ENCODE measurements at regions not wholly inside any gene's neighbourhood (a gene's known extent, or its start where the extent isn't known, plus 50 kb on each side); places are given as distances from the start of the nearest gene placed in this dataset.
A peak's percentile ranks its signal among the peaks of the same experiment; 100 is the strongest.

- no peak for DNase-seq
- H3K36me3 ChIP-seq: no peaks in the 10 kb centered on the region
- intact Hi-C loops (cut with DNase I): loop anchor here (5.0 to 10.0 kb wide), 2 partner anchors 118 to 696 kb away; no protein-coding TSS in a partner anchor
- no peak overlapping the region for H3K4me3 ChIP-seq
- no peaks in the 10 kb centered on the region for H3K27me3 ChIP-seq
- peaks cover 0 to 30% (median 6%) of the 10 kb centered on the region in 3 donors for H3K4me1 ChIP-seq
- TF ChIP-seq, protein P1, sequence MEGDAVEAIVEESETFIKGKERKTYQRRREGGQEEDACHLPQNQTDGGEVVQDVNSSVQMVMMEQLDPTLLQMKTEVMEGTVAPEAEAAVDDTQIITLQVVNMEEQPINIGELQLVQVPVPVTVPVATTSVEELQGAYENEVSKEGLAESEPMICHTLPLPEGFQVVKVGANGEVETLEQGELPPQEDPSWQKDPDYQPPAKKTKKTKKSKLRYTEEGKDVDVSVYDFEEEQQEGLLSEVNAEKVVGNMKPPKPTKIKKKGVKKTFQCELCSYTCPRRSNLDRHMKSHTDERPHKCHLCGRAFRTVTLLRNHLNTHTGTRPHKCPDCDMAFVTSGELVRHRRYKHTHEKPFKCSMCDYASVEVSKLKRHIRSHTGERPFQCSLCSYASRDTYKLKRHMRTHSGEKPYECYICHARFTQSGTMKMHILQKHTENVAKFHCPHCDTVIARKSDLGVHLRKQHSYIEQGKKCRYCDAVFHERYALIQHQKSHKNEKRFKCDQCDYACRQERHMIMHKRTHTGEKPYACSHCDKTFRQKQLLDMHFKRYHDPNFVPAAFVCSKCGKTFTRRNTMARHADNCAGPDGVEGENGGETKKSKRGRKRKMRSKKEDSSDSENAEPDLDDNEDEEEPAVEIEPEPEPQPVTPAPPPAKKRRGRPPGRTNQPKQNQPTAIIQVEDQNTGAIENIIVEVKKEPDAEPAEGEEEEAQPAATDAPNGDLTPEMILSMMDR (IDR thresholded peaks at IDR 0.05): no peak
- TF ChIP-seq POLR2A (IDR thresholded peaks at IDR 0.05): no peak
- no peaks in the 10 kb centered on the region for H3K9me3 ChIP-seq
- WGBS, 2 donors: 62 to 66% methylated on average over 4 of the region's 4 CpGs
- H3K27ac ChIP-seq: no peak overlapping the region
Measured at GRCh38 chr6:71388856-71389527, 100.4 kb downstream of the OGFRL1 start.

- WGBS, 2 donors: 89 to 92% methylated on average over 1 of the region's 1 CpG
- intact Hi-C loops (cut with DNase I): no loop called here
- no peak for DNase-seq
- H3K27me3 ChIP-seq: no peaks in the 10 kb centered on the region
- H3K9me3 ChIP-seq: no peaks in the 10 kb centered on the region
- H3K36me3 ChIP-seq: no peaks in the 10 kb centered on the region
- no peak overlapping the region for H3K4me3 ChIP-seq
- no peak overlapping the region for H3K27ac ChIP-seq
- TF ChIP-seq POLR2A (IDR thresholded peaks at IDR 0.05): no peak
- TF ChIP-seq, protein P1 (IDR thresholded peaks at IDR 0.05): no peak
- peaks cover 0 to 36% (median 12%) of the 10 kb centered on the region in 3 donors for H3K4me1 ChIP-seq
Measured at GRCh38 chr6:71391126-71391525, 102.5 kb downstream of the OGFRL1 start.

DNA sequence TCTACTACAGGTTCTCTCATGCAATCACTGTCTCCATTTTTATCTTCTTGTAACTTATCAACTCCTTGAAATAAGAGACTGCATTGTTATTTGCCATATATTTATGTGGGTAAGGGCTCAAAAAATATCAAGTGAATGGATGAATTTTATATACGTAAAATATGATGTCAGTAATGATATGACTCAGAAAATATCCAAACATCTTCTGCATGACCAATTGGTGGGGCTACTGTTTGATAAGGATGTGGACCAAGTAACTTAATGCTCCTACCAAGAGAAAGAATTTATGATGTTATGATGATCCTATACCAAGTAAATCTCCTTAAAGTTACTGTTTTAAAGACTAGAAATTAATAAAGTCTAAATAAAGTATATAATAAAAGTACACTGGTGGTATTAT lies 103.7 kb downstream of the OGFRL1 start:
- TF ChIP-seq, protein P1 (IDR thresholded peaks at IDR 0.05): no peak
- no peak for TF ChIP-seq POLR2A (IDR thresholded peaks at IDR 0.05)
- Histone ChIP-seq H3K4me1 (peaks cover 0 to 41% (median 15%) of the 10 kb centered on the region in 3 donors), H3K4me3 (no peak overlapping the region), H3K27ac (no peak overlapping the region), H3K27me3 (no peaks in the 10 kb centered on the region), H3K36me3 (no peaks in the 10 kb centered on the region), H3K9me3 (no peaks in the 10 kb centered on the region)
- DNase-seq: no peak
- WGBS, 2 donors: 88 to 90% methylated on average over 1 of the region's 1 CpG
- intact Hi-C loops (cut with DNase I): no loop called here

DNA sequence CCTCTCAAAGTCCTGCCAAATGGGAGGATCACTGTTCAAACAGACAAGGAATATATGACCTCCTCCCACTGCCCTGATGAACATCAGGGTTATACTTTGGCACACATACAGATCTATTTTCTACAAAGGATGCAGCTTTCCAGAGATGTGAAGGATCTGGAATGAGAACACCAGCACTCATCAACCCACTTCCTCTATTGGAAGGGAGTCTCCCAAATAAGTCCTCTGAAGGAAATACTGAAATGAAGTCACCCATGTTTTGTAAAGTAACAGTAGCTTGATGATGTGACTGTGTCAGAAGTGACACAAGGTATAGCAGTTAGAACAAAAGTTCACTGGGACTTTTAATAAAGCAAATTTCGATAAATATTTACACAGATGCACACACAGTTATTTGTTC lies 104.9 kb downstream of the OGFRL1 start:
- Histone ChIP-seq H3K27me3 (no peaks in the 10 kb centered on the region), H3K27ac (peak overlapping the region in 3 of 4 donors; percentile 14 to 53 (median 47)), H3K4me1 (peaks cover 0 to 31% (median 15%) of the 10 kb centered on the region in 3 donors), H3K36me3 (no peaks in the 10 kb centered on the region), H3K9me3 (no peaks in the 10 kb centered on the region), H3K4me3 (no peak overlapping the region)
- intact Hi-C loops (cut with DNase I): no loop called here
- DNase-seq: no peak
- 20 to 27% methylated on average over 1 of the region's 1 CpG for WGBS, 2 donors
- TF ChIP-seq, protein P1 (IDR thresholded peaks at IDR 0.05): no peak
- no peak for TF ChIP-seq POLR2A (IDR thresholded peaks at IDR 0.05)

DNA sequence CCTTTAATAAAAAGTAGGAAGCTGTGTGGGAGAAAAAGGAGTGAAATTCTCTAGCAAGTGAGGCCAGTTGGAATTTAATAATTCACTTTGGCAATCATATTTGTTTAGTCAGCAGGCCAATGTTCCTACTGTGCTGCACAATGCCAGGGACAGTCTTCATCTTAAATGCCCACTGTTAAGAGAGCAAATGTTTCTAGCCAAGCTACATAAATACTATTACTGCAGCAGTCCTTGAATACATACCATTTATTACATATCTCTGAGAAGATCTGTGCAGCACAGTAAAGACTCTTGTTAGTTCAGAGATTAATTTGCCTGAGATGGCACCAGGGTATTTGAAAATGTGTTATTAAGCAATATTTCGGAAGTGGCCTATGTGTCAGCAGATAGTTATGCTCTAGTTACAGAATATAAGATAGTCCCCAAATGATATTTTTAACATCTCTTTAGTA lies 105.4 kb downstream of the OGFRL1 start:
- H3K36me3 ChIP-seq: no peaks in the 10 kb centered on the region
- TF ChIP-seq POLR2A (IDR thresholded peaks at IDR 0.05): no peak
- TF ChIP-seq, protein P1 (IDR thresholded peaks at IDR 0.05): no peak
- no peaks in the 10 kb centered on the region for H3K27me3 ChIP-seq
- WGBS, 2 donors: 56 to 67% methylated on average over 1 of the region's 1 CpG
- peak overlapping the region in 3 of 4 donors; percentile 14 to 53 (median 47) for H3K27ac ChIP-seq
- H3K4me3 ChIP-seq: no peak overlapping the region
- H3K4me1 ChIP-seq: peaks cover 0 to 29% (median 15%) of the 10 kb centered on the region in 3 donors
- intact Hi-C loops (cut with DNase I): no loop called here
- no peaks in the 10 kb centered on the region for H3K9me3 ChIP-seq
- no peak for DNase-seq

Data from esophagus squamous epithelium (tissue), 5 donors.